NCI-H2227 (cell line): ENCODE measurements at regions not wholly inside any gene's neighbourhood (a gene's known extent, or its start where the extent isn't known, plus 50 kb on each side); places are given as distances from the start of the nearest gene placed in this dataset.

Experiments
- DNase-seq: peaks from one replicate; lab custom pipeline; 2025; ENCODE audit not compliant: unreplicated experiment; lab: John Stamatoyannopoulos, UW

GRCh38 chr4:185893500-185893899 is 81.5 kb upstream of the SORBS2 start:
- DNase-seq = no peak

DNA sequence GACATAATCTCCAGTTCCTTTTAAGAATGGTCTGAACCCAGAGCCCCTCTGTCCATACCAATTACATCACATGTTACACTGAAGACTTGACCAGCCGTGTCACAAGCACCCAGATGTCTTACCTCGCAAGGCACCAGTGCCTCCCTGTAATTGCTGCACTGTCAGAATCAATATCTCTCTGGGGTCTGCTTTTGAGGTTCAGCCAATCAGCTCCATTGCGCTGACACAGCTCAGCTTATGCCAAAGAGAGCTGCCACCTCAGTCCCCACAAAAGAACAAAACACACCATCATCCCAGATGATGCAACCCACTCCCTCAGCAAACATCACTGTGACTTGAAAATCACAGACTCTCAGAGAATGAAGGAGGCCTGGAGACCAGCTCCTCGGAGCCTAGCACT is 82.5 kb upstream of the SORBS2 start:
- no peak for DNase-seq

DNA sequence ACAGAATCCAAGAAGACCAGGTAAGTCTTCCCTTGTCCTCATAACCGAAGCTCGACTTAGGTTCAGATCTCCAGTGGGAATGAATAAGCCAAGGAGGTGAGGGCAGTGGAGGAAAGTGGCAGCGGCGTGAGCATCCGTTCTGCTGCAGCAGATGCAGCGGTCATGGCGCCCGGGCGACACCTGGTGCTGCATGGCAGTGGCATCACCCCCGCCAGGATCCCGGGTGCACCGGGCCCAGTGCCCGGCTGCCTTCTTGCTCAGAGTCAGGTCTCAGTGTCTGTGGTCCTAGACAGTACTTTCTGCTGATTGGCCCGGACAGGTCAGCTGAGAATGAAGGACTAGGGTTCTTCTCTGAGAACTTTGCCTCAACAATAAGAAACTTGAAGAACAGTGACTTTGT is 83.4 kb upstream of the SORBS2 start:
- no peak for DNase-seq

DNA sequence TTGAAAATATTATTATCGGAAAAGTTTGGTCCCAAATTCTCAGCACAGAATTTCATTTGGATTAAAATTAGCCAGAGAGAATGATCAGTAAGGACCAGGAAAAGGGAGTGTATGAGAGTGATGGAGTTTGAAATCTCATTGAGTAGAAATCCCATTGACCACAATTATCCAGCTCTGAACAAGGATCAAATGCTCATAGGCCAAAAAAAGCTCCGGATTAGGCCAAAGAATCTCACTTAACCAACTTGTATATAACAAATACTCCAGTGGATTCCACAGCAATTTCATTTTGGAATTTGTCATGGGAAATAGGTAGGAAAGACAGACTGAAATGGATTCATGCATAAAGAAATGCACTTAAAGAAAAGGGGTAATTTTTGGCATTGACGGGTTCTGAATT is 83.9 kb upstream of the SORBS2 start:
- no peak for DNase-seq

- no peak for DNase-seq
Observed at GRCh38 chr4:185896817-185897488, 85.0 kb upstream of the SORBS2 start.

DNA sequence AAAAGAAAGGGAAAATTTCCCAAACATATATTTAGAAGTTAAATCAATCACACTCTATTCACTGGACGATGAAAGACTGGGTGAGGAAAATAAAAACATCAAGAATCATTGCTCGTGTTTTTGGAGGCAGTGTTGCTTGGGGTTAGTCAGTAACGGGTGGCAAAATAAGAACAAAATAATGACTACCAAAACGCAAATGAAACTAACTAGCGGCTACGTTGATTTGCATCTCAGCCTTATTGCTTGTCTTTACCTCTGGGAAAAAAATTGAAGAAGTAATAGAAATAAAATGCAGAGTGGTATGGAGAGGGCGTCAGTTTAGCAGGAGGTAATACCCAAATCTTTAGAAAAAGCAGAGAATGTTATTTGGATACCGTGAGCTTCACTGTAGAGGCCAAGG is 86.4 kb upstream of the SORBS2 start:
- no peak for DNase-seq

DNA sequence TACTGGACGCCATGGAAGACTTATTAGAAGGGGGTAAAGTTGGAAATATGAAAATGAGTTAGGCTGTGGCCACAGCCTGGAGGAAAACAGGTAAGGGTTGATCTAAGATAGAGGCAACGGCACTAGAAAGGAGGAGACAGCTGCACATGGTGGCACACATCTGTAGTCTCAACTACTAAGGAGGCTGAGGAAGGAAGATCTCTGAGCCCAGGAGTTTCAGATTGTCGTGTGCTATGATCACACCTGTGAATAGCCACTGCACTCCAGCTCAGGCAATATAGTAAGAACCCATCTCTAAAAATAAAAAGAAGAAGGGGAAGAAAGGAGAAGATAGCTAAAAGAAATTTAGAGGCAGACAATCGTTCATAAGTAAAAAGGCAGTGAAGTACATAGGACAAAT is 87.8 kb upstream of the SORBS2 start:
- DNase-seq = no peak

GRCh38 chr4:185902654-185903053 is 90.7 kb upstream of the SORBS2 start:
- no peak for DNase-seq

DNA sequence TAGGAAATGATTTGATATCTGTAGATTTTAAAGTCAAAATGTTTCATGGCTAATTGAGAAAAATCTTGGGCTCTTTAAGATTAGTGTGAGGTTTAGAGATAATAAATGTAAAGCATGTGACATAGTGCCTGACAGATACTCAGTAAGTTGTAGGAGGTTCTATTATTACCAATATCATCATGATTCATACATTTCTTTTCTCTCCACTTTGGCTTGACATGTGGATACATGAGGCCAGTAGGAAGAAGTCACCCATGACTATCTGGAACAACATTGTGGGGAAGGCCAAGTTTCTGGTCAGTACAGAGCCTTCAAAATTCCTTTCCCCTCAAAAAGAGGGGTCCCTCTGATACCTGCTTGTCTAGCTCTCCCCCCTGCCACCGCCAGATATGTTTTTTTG is 91.2 kb upstream of the SORBS2 start:
- DNase-seq = no peak

DNA sequence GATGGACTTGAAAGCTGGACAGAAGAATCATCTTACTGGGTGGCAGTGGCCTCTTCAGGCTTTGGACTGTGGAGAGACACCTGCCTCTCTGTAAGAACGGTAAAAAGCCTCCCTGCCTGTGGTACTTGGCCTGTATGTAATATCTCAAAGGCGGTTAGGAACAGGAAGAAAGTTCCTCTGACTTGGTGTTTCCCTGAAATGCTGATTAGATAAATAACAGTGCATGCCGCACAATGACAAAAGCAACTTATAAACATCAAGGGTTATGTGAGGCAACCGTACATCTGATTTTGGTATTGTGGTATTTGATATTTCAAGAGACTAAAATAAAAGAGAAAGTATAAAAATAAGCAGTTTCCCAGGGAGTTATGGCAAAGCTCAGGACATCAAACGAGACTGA is 92.4 kb upstream of the SORBS2 start:
- DNase-seq = no peak

DNA sequence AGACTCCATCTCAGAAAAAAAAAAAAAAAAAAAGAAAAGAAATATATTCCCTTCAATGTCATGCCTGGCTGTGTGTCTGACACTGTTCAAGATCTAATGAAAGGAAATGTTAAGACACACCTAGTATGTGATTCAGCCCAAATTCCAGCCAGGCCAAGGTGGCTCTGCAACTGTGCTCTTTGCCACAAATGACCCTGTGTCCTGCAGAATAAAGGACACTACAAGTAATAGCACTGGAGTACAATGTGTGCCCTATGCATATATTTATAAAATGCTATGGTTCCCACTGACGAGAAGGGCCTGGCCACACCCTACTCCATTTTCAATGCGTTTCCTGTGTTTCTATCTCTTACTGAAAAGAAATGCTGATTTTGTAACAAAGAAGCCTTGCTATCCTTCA is 98.0 kb upstream of the SORBS2 start:
- no peak for DNase-seq

DNA sequence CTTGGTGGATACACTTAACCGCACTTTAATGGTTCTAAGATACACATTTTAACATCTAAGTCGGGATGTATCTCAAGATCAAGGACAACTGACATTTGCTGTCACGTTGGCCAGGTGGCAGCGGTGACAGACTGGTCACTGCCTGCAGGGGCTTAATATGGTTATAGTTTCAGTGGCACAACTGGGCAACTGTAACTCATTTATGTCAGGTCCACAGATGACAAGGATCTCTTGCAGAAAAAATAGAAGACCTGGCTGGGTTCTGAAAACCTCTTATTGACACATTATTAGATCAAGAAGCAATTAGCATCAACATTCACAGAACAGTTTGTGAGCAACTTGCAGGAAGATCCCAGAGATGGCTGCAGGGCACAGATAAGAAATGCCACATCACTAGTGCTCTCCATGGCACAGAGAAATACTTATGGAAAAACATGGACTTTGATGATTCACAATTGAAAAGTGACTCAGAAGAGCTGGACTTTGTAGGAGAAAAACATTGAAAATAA is 99.6 kb upstream of the SORBS2 start:
- no peak for DNase-seq

- DNase-seq = no peak
Observed at GRCh38 chr4:185912779-185913178, 100.8 kb upstream of the SORBS2 start.

GRCh38 chr4:185914583-185915199 is 102.7 kb upstream of the SORBS2 start:
- DNase-seq = no peak

DNA sequence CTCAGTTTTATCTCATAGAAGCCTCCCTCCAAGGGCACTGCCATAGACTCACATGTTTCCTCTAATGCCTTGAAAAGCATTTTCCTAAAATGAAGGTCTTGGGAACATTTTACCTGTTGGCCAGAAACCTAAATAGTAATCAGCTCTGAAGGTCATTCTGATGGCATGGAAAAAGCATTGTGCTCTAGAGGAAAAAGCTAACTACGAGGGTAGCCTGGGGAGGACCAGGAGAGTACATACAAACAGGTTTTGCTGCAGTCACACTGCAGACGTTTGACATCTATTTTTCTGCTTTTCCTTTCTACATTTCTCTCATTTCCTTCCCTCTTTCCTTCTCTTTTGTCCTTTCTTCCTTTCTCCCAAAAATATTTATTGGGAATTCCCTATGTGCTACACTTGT is 103.3 kb upstream of the SORBS2 start:
- no peak for DNase-seq

- no peak for DNase-seq
Observed at GRCh38 chr4:185915817-185916216, 103.8 kb upstream of the SORBS2 start.

- no peak for DNase-seq
Observed at GRCh38 chr4:185916231-185916630, 104.2 kb upstream of the SORBS2 start.

DNA sequence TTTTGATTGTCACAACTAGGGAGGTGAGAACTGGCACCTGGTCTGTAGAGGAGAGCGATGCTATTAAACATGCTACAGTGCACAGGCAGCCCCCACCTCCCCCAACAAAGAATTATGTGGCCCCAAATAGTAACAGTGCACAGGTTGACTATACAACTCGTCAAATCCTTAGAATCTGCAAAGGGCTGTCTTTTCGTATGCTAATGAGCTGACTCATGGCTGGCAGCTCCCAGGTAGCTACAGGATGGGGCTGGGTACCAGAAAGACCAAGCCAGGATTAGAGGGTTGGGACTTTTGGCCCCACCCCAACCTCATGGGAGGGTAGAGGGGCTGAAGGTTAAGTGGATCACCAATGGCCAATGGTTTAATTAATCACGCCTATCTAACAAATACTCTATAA is 104.7 kb upstream of the SORBS2 start:
- DNase-seq = no peak

- no peak for DNase-seq
Observed at GRCh38 chr4:185919107-185919506, 107.1 kb upstream of the SORBS2 start.

GRCh38 chr4:185920171-185920570 is 108.2 kb upstream of the SORBS2 start:
- no peak for DNase-seq

DNA sequence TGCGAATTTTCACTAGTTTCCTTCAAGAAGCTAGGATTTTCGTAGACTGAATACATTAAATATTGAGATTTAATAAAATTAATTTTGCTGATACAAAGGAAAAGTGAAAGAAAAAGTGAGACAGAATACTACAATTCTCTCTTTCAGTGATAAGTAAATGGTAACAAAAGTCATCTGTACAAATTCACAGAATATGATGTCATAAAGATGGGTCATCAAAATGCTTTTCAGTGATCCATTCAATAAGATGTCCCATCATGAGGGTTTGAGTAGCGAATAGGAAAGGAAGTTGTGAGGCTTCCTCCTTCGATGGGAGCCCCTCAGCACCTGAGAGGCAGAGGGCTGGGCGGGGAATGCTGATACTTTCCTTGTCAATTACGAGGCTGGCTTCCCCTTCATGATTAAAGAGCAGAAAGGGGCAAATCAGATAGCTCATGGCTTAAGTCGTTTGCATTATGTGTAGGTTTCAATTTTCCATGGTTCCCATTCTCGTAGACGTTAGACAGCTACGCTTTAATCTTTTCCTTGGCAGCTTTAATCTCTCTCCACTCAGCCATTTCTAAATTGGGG is 108.8 kb upstream of the SORBS2 start:
- no peak for DNase-seq
